ENCODE measurements at regions not wholly inside any gene's neighbourhood (a gene's known extent, or its start where the extent isn't known, plus 50 kb on each side); places are given as distances from the start of the nearest gene placed in this dataset.

GRCh38 chr7:139561-140243 is 52.7 kb upstream of the FAM20C start:
- no peak for TF ChIP-seq CTCF (IDR thresholded peaks at IDR 0.05)
- no peak overlapping the region for H3K4me3 ChIP-seq
- H3K27ac ChIP-seq = no peak overlapping the region
- peaks cover 5% of the 10 kb centered on the region for H3K27me3 ChIP-seq
- intact Hi-C loops (cut with DNase I) = no loop called here
- no peak for ATAC-seq
- peak; percentile 49 for DNase-seq
- no peaks in the 10 kb centered on the region for H3K36me3 ChIP-seq
- H3K9me3 ChIP-seq = no peaks in the 10 kb centered on the region
- H3K4me1 ChIP-seq = no peaks in the 10 kb centered on the region

- H3K4me3 ChIP-seq = no peak overlapping the region
- H3K9me3 ChIP-seq = no peaks in the 10 kb centered on the region
- no peak for TF ChIP-seq CTCF (IDR thresholded peaks at IDR 0.05)
- no peak for ATAC-seq
- no peak overlapping the region for H3K27ac ChIP-seq
- H3K36me3 ChIP-seq = no peaks in the 10 kb centered on the region
- H3K4me1 ChIP-seq = no peaks in the 10 kb centered on the region
- intact Hi-C loops (cut with DNase I) = no loop called here
- DNase-seq = peak; percentile 27
- peaks cover 5% of the 10 kb centered on the region for H3K27me3 ChIP-seq
Measured at GRCh38 chr7:140996-141395, 51.4 kb upstream of the FAM20C start.

GRCh38 chr7:142248-142941 is 50.0 kb upstream of the FAM20C start:
- H3K27ac ChIP-seq = peak overlapping the region; percentile 60
- H3K9me3 ChIP-seq = no peaks in the 10 kb centered on the region
- H3K36me3 ChIP-seq = no peaks in the 10 kb centered on the region
- DNase-seq = peak; percentile 62
- ATAC-seq = peak; percentile 69
- H3K4me1 ChIP-seq = no peaks in the 10 kb centered on the region
- H3K4me3 ChIP-seq = no peak overlapping the region
- intact Hi-C loops (cut with DNase I) = no loop called here
- TF ChIP-seq CTCF (IDR thresholded peaks at IDR 0.05) = no peak
- H3K27me3 ChIP-seq = peaks cover 5% of the 10 kb centered on the region
